Epidermal melanocyte (primary cell): ENCODE measurements at regions not wholly inside any gene's neighbourhood (a gene's known extent, or its start where the extent isn't known, plus 50 kb on each side); places are given as distances from the start of the nearest gene placed in this dataset.

ENCODE experiments used
- DNase-seq: peaks from one replicate; pipeline ENCODE4 v3.0.0; 2011; ENCODE audit warnings: low spot score; ENCODE audit not compliant: insufficient read length

- no peak for DNase-seq
Measured at GRCh38 chr11:69930081-69931059, 111.2 kb upstream of the FGF3 start.

DNA sequence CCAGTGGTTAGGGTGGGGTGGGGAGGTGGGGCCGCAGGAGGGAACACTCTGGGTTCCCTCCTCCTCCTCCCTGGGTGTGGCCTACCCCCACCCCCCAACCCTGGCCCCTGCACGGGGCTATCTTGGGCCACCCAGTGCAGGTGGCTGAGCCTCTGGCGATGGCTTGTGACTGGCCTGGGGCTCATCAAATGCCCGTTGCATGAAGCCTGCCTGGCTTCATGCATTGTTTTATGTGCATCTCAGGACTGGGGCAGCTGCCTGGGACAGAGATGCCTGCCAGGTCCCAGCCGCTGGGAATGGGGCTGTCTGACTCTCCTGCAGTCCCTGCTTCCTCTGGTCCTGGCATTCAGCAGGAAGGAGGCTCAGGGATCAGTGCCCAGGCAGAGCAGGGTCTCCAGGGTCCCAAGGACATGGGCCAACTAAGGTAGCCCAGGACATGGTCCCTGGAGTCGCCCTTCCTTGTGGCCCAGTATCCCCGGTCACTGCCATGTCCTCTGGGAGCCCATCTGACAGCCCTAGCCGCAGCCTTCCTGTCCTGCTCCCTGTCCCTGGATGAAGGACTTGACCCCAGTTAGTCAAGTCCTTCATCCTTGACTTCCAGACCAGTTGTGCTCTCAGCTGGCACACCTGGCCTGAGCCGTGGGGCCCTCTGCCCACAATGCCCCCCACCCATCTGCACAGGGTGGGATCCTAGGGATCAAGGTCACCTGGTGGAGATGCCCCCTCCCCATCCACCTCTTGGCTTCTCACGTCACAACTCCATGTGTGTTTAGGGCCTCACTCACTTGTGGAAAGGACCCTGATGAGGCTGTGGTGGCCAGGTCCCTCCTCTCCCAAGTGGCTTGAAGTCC is 112.1 kb upstream of the FGF3 start:
- no peak for DNase-seq

- DNase-seq = no peak
Measured at GRCh38 chr11:69931994-69932910, 113.0 kb upstream of the FGF3 start.

- DNase-seq = no peak
Measured at GRCh38 chr11:69934861-69935494, 115.8 kb upstream of the FGF3 start.

- no peak for DNase-seq
Measured at GRCh38 chr11:69935941-69936505, 116.8 kb upstream of the FGF3 start.

- DNase-seq = no peak
Measured at GRCh38 chr11:69936771-69937170, 117.6 kb upstream of the FGF3 start.

GRCh38 chr11:69938206-69938605 is 119.0 kb upstream of the FGF3 start:
- DNase-seq = no peak

DNA sequence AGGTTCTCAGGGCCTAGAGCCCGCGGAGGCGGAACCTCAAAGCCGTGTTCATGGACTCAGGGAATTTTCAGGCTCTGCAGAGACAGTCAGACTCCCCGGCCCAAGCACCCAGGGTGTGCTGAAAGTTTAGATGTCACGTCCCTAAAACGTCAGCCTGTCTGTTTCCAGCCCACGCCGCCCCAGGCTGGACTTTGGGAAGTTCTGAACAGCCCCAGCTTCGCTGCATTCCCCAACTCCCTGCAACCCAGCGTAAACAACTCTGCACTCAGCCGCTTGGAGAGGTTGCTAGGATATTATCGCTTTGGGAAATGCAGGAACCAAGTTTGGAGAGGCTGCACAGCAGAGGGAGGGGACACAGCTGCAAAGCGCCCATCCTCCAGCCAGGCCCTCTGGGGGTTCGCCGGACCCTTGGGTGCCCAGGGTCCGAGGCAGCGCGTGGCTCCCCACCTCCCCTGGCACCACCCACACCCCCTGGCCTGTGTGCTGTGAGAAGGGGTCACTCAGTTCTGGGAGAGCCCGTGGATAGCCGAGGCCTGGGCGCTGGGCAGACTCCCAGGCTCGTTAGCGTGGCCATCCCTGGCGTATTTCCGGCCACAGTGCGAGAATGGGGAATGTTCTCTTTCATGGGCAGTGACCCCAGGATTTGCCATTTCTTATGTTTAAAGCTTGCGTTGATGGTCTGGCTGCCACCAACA is 120.5 kb upstream of the FGF3 start:
- DNase-seq = no peak

GRCh38 chr11:69940246-69940610 is 121.0 kb upstream of the FGF3 start:
- no peak for DNase-seq

- no peak for DNase-seq
Measured at GRCh38 chr11:69941546-69942332, 122.5 kb upstream of the FGF3 start.

- DNase-seq = no peak
Measured at GRCh38 chr11:69942333-69942820, 123.2 kb upstream of the FGF3 start.

DNA sequence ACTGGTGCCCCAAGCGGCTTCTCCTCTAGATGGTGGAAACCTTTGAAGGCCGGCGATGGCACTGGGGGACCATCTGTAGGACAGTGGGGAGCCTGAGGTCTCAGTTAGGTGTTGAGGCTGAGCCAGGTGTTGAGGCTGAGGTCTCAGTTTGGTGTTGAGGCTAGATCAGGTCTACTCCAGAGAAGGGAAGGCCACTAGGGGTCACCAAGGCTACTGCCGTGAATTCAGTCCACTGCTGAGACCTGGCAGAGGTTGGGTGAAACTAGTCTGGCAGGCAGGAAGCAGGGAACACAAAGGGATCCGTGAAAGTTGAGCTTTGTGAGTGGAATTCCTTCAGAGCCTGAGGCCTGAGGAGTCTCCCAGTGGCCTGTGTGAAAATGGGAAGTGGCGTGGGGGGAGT is 123.8 kb upstream of the FGF3 start:
- DNase-seq = no peak

- DNase-seq = no peak
Measured at GRCh38 chr11:69943506-69943905, 124.3 kb upstream of the FGF3 start.

- DNase-seq = no peak
Measured at GRCh38 chr11:69944146-69944795, 125.1 kb upstream of the FGF3 start.

GRCh38 chr11:69945157-69945556 is 125.9 kb upstream of the FGF3 start:
- DNase-seq = no peak

GRCh38 chr11:69947059-69947792 is 128.0 kb upstream of the FGF3 start:
- DNase-seq = no peak

DNA sequence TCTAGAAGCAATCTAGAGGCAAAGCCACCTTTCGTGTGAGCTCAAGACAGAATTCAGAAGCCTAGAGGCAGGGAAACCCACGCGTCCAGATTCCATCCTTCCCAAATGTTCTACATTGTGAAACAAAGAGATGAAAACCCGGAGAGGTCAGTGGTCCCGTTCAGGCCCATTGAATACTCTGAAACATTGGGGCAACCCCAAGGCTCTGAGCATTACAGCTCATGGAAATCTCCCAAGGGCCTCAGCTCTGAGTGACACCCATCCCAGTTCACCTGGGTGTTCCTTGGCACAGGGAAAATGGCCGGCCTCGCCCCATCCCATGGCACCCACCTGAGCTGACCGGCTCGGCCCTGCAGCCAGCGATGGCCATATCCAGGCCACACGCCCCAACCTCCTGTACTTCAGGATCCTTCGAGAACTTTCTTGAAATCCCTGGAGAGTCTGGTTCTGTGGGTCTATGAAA is 128.6 kb upstream of the FGF3 start:
- no peak for DNase-seq
